ENCODE measurements at regions not wholly inside any gene's neighbourhood (a gene's known extent, or its start where the extent isn't known, plus 50 kb on each side); places are given as distances from the start of the nearest gene placed in this dataset.

- no peak for TF ChIP-seq CTCF (IDR thresholded peaks at IDR 0.05; ENCODE audit: insufficient read depth, low read length, poor library complexity, severe bottlenecking)
- no peaks in the 10 kb centered on the region for H3K36me3 ChIP-seq (ENCODE audit: control insufficient read depth, insufficient read depth, low read length)
- no peaks in the 10 kb centered on the region for H3K27me3 ChIP-seq (replicated peaks; ENCODE audit: control insufficient read depth, insufficient read depth, low read length)
- DNase-seq (ENCODE audit: extremely low read depth, insufficient read length) = no peak
- no peak overlapping the region for H3K4me3 ChIP-seq (replicated peaks; ENCODE audit: low read depth, low read length)
Observed at GRCh38 chr13:106734198-106734597, 166.3 kb upstream of the ARGLU1 start.

GRCh38 chr13:106723036-106723435 is 155.1 kb upstream of the ARGLU1 start:
- no peak for DNase-seq (ENCODE audit: extremely low read depth, insufficient read length)
- no peaks in the 10 kb centered on the region for H3K27me3 ChIP-seq (replicated peaks; ENCODE audit: control insufficient read depth, insufficient read depth, low read length)
- no peak for TF ChIP-seq CTCF (IDR thresholded peaks at IDR 0.05; ENCODE audit: insufficient read depth, low read length, poor library complexity, severe bottlenecking)
- no peaks in the 10 kb centered on the region for H3K36me3 ChIP-seq (ENCODE audit: control insufficient read depth, insufficient read depth, low read length)
- no peak overlapping the region for H3K4me3 ChIP-seq (replicated peaks; ENCODE audit: low read depth, low read length)

- Histone ChIP-seq H3K4me3 (replicated peaks; ENCODE audit: low read depth, low read length) (no peak overlapping the region), H3K36me3 (ENCODE audit: control insufficient read depth, insufficient read depth, low read length) (no peaks in the 10 kb centered on the region), H3K27me3 (replicated peaks; ENCODE audit: control insufficient read depth, insufficient read depth, low read length) (no peaks in the 10 kb centered on the region)
- DNase-seq (ENCODE audit: extremely low read depth, insufficient read length) = no peak
- no peak for TF ChIP-seq CTCF (IDR thresholded peaks at IDR 0.05; ENCODE audit: insufficient read depth, low read length, poor library complexity, severe bottlenecking)
Observed at GRCh38 chr13:106722620-106723019, 154.7 kb upstream of the ARGLU1 start.

GRCh38 chr13:106721599-106721998 is 153.7 kb upstream of the ARGLU1 start:
- Histone ChIP-seq H3K36me3 (ENCODE audit: control insufficient read depth, insufficient read depth, low read length) (no peaks in the 10 kb centered on the region), H3K27me3 (replicated peaks; ENCODE audit: control insufficient read depth, insufficient read depth, low read length) (no peaks in the 10 kb centered on the region), H3K4me3 (replicated peaks; ENCODE audit: low read depth, low read length) (no peak overlapping the region)
- no peak for TF ChIP-seq CTCF (IDR thresholded peaks at IDR 0.05; ENCODE audit: insufficient read depth, low read length, poor library complexity, severe bottlenecking)
- DNase-seq (ENCODE audit: extremely low read depth, insufficient read length) = no peak

- Histone ChIP-seq H3K27me3 (replicated peaks; ENCODE audit: control insufficient read depth, insufficient read depth, low read length) (no peaks in the 10 kb centered on the region), H3K4me3 (replicated peaks; ENCODE audit: low read depth, low read length) (no peak overlapping the region), H3K36me3 (ENCODE audit: control insufficient read depth, insufficient read depth, low read length) (no peaks in the 10 kb centered on the region)
- no peak for DNase-seq (ENCODE audit: extremely low read depth, insufficient read length)
- TF ChIP-seq CTCF (IDR thresholded peaks at IDR 0.05; ENCODE audit: insufficient read depth, low read length, poor library complexity, severe bottlenecking) = no peak
Observed at GRCh38 chr13:106714271-106714982, 146.5 kb upstream of the ARGLU1 start.

- TF ChIP-seq CTCF (IDR thresholded peaks at IDR 0.05; ENCODE audit: insufficient read depth, low read length, poor library complexity, severe bottlenecking) = no peak
- Histone ChIP-seq H3K36me3 (ENCODE audit: control insufficient read depth, insufficient read depth, low read length) (no peaks in the 10 kb centered on the region), H3K27me3 (replicated peaks; ENCODE audit: control insufficient read depth, insufficient read depth, low read length) (no peaks in the 10 kb centered on the region), H3K4me3 (replicated peaks; ENCODE audit: low read depth, low read length) (no peak overlapping the region)
- no peak for DNase-seq (ENCODE audit: extremely low read depth, insufficient read length)
Observed at GRCh38 chr13:106712381-106712780, 144.4 kb upstream of the ARGLU1 start.
